ENCODE measurements at regions not wholly inside any gene's neighbourhood (a gene's known extent, or its start where the extent isn't known, plus 50 kb on each side); places are given as distances from the start of the nearest gene placed in this dataset.

DNA sequence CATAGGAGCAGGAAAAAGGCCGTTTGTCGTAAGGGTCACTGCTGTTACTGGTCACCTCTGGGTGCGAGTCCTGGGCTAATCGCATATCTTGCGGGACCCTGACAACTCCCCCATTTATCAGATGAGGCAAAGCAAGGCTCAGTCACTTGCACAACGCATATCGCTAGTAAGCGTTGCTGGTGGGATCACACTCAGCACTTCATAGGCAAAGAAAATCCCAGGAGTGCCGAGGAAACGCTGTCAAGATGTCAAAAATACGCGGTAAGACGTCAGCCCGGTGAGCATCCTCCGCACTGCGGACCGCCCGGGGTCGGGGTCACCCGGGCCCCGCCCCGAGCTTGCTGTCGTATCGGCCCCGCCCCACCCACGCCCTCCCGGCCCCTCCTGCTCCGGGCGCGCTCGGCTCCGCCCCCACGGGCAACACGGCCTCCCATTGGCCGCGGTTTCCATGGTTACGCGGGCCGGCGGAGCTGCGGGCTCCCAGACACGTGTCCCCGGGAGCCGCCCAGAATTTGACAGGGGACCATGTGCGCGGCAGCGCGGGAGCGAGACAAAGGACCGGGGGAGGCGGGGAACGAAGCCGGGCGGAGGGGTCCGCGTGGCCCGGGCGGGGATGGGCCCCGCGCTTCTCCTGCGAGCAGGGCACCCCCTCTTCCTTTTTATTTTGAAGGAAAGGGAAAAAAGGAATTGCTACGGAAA lies 80.2 kb upstream of the IER5L start:
- peaks cover 36% of the 10 kb centered on the region for H3K4me1 Mint-ChIP-seq
- H3K36me3 Mint-ChIP-seq (ENCODE audit: low read depth), result no peaks in the 10 kb centered on the region
- no peak overlapping the region for H3K27ac Mint-ChIP-seq
- peak; percentile 90 for DNase-seq
- peak overlapping the region; percentile 19 for H3K4me3 Mint-ChIP-seq
- ChIA-PET POLR2A (interaction anchor here (0.9 to 1.7 kb wide), 3 partner anchors 20 to 366 kb away, joined by 3 to 7 read pairs (median 3); no protein-coding TSS in a partner anchor), CTCF (interaction anchor here (0.8 kb wide), 1 partner anchor 88 kb away, joined by 3 read pairs; no protein-coding TSS in a partner anchor)
- no peaks in the 10 kb centered on the region for H3K9me3 Mint-ChIP-seq
- H3K27me3 Mint-ChIP-seq, result peaks cover 51% of the 10 kb centered on the region

- ChIA-PET POLR2A (interaction anchor here (0.7 kb wide), 1 partner anchor 82 kb away, joined by 3 read pairs; no protein-coding TSS in a partner anchor), CTCF (no interaction called here)
- Mint-ChIP-seq H3K4me1 (peaks cover 36% of the 10 kb centered on the region), H3K9me3 (no peaks in the 10 kb centered on the region), H3K36me3 (ENCODE audit: low read depth) (no peaks in the 10 kb centered on the region), H3K27ac (no peak overlapping the region), H3K27me3 (peaks cover 51% of the 10 kb centered on the region), H3K4me3 (no peak overlapping the region)
- DNase-seq, result no peak
Measured at GRCh38 chr9:129256959-129257713, 79.1 kb upstream of the IER5L start.

DNA sequence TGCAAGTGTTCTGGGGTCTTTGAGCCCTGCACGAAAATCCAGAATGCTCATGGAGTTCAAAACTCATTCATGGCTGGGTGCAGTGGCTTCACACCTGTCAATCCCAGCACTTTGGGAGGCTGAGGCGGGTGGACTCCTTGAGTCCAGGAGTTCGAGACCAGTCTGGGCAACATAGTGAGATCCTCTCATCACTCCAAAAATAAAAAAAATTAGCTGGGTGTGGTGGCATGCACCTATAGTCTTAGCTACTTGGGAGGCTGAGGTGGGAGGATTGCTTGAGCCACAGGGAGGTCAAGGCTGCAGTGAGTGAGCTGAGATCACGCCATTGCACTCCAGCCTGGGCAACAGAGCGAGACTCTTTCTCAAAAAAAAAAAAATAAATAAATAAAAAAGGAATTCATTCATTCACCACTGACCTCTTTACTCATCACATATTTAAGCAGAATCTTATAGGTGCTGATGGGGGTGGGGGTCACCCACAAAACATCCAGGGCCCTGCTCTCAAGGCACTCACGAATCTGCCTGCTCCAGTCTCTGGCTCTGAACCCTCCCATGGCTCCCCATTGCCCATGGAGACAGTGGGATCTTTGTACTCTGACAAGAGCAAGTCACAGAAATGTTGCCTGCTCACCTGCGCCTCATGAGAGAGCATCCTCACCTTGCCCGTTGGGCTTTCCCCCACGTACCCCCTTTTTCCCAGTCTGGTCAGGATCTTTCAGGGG lies 76.7 kb upstream of the IER5L start:
- no peak overlapping the region for H3K4me3 Mint-ChIP-seq
- ChIA-PET POLR2A (no interaction called here), CTCF (no interaction called here)

GRCh38 chr9:129253803-129254381 lies 75.8 kb upstream of the IER5L start:
- Mint-ChIP-seq H3K4me1 (peaks cover 13% of the 10 kb centered on the region), H3K36me3 (ENCODE audit: low read depth) (no peaks in the 10 kb centered on the region), H3K9me3 (no peaks in the 10 kb centered on the region), H3K4me3 (no peak overlapping the region), H3K27ac (no peak overlapping the region), H3K27me3 (peaks cover 57% of the 10 kb centered on the region)
- CTCF ChIA-PET, result no interaction called here
- POLR2A ChIA-PET, result no interaction called here
- no peak for DNase-seq

More for the DNA sequence above, 76.7 kb upstream of the IER5L start:
- H3K27me3 Mint-ChIP-seq, result peaks cover 58% of the 10 kb centered on the region
- no peaks in the 10 kb centered on the region for H3K36me3 Mint-ChIP-seq (ENCODE audit: low read depth)
- no peak overlapping the region for H3K27ac Mint-ChIP-seq
- H3K9me3 Mint-ChIP-seq, result no peaks in the 10 kb centered on the region
- peaks cover 22% of the 10 kb centered on the region for H3K4me1 Mint-ChIP-seq
- DNase-seq, result no peak

- no peak for DNase-seq
- no peaks in the 10 kb centered on the region for H3K9me3 Mint-ChIP-seq
- CTCF ChIA-PET, result interaction anchor here (1.2 kb wide), 1 partner anchor 11 kb away, joined by 3 read pairs; no protein-coding TSS in a partner anchor
Measured at GRCh38 chr9:129252937-129253802, 75.1 kb upstream of the IER5L start.

GRCh38 chr9:129250786-129251185 lies 72.7 kb upstream of the IER5L start:
- Mint-ChIP-seq H3K9me3 (no peaks in the 10 kb centered on the region), H3K36me3 (ENCODE audit: low read depth) (no peaks in the 10 kb centered on the region), H3K4me3 (no peak overlapping the region), H3K27ac (no peak overlapping the region), H3K4me1 (peaks cover 4% of the 10 kb centered on the region), H3K27me3 (peaks cover 38% of the 10 kb centered on the region)
- POLR2A ChIA-PET, result no interaction called here
- CTCF ChIA-PET, result no interaction called here
- no peak for DNase-seq

More at GRCh38 chr9:129252937-129253802, 75.1 kb upstream of the IER5L start:
- Mint-ChIP-seq H3K27ac (no peak overlapping the region), H3K36me3 (ENCODE audit: low read depth) (no peaks in the 10 kb centered on the region), H3K4me3 (no peak overlapping the region), H3K4me1 (peaks cover 8% of the 10 kb centered on the region), H3K27me3 (peaks cover 58% of the 10 kb centered on the region)
- POLR2A ChIA-PET, result no interaction called here

GRCh38 chr9:129247285-129248153 lies 69.5 kb upstream of the IER5L start:
- no peak overlapping the region for H3K4me3 Mint-ChIP-seq
- peaks cover 29% of the 10 kb centered on the region for H3K27me3 Mint-ChIP-seq
- POLR2A ChIA-PET, result no interaction called here
- H3K9me3 Mint-ChIP-seq, result no peaks in the 10 kb centered on the region
- no peaks in the 10 kb centered on the region for H3K36me3 Mint-ChIP-seq (ENCODE audit: low read depth)
- peaks cover 4% of the 10 kb centered on the region for H3K4me1 Mint-ChIP-seq
- no peak overlapping the region for H3K27ac Mint-ChIP-seq
- CTCF ChIA-PET, result no interaction called here
- no peak for DNase-seq

DNA sequence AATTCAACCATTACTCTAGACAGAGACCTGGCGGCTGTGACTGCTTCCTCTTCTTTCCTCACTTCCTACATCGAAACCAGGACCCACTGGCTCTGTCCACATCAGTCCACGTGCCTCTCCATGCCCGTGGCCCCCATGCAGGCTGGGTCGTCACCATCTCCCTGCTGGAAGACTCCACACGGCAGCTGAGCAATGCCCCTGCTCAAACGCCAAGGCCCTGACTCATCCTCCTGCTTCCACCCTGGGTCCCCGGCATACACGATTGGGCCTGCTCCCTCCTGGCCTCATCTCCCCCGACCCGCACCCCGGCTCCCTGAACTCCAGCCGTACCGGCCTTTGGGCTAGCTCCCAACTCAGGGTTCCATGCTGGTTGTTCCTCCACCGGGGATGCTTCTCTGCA lies 67.2 kb upstream of the IER5L start:
- Mint-ChIP-seq H3K27me3 (peaks cover 15% of the 10 kb centered on the region), H3K4me1 (no peaks in the 10 kb centered on the region), H3K4me3 (no peak overlapping the region), H3K9me3 (no peaks in the 10 kb centered on the region), H3K36me3 (ENCODE audit: low read depth) (no peaks in the 10 kb centered on the region), H3K27ac (no peak overlapping the region)
- CTCF ChIA-PET, result no interaction called here
- DNase-seq, result no peak
- POLR2A ChIA-PET, result interaction anchor here (1.4 kb wide), 1 partner anchor 8 kb away, joined by 4 read pairs; no protein-coding TSS in a partner anchor

GRCh38 chr9:129242971-129243561 lies 65.0 kb upstream of the IER5L start:
- Mint-ChIP-seq H3K27me3 (no peaks in the 10 kb centered on the region), H3K9me3 (no peaks in the 10 kb centered on the region), H3K4me3 (no peak overlapping the region), H3K36me3 (ENCODE audit: low read depth) (no peaks in the 10 kb centered on the region), H3K4me1 (peaks cover 7% of the 10 kb centered on the region), H3K27ac (no peak overlapping the region)
- no peak for DNase-seq
- ChIA-PET CTCF (interaction anchor here (1.4 kb wide), 1 partner anchor 10 kb away, joined by 3 read pairs; no protein-coding TSS in a partner anchor), POLR2A (no interaction called here)

DNA sequence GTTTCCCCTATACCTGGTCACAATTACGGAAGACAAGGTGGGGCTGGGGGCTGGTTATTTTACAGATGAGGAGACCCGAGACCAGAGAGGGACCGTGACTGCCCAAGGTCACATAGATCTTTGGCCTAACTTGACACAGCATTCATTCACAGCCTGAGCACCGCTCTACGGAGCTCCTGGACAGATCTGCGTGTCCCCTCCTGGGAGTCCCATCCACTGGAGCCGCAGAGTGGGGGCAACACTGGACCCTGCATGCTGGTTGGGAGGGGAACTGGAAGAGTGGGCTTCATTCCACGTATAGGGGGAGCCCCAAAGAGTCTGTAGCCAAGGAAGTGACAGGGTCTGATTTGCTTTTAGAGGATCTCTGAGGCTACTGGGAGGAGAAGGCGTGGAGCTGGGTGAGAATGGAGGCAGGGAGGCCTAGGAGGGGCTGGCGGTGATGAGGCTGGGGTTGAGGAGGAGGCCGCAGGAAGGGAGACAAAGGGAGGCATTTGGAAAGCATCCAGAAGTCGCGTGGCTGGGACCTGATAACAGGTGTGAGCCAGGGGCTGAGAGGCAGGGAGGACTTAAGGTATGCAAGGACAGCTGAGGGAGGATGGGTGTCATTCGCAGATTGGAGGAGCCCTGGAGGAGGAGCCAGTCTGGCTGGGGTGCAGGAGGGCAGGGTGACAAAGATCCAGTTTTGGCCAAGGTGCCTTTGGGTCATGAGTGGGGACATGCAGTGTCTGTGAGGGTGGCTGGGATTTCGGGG lies 64.3 kb upstream of the IER5L start:
- ChIA-PET POLR2A (no interaction called here), CTCF (interaction anchor here (1.4 kb wide), 1 partner anchor 11 kb away, joined by 3 read pairs; no protein-coding TSS in a partner anchor)
- DNase-seq, result no peak
- Mint-ChIP-seq H3K9me3 (no peaks in the 10 kb centered on the region), H3K27ac (no peak overlapping the region), H3K4me3 (no peak overlapping the region), H3K27me3 (no peaks in the 10 kb centered on the region), H3K4me1 (peaks cover 14% of the 10 kb centered on the region), H3K36me3 (ENCODE audit: low read depth) (no peaks in the 10 kb centered on the region)

- Mint-ChIP-seq H3K27ac (no peak overlapping the region), H3K4me3 (no peak overlapping the region), H3K4me1 (peaks cover 20% of the 10 kb centered on the region), H3K9me3 (no peaks in the 10 kb centered on the region), H3K27me3 (no peaks in the 10 kb centered on the region), H3K36me3 (ENCODE audit: low read depth) (no peaks in the 10 kb centered on the region)
- ChIA-PET CTCF (interaction anchor here (1.4 kb wide), 1 partner anchor 11 kb away, joined by 3 read pairs; no protein-coding TSS in a partner anchor), POLR2A (interaction anchor here (1.2 kb wide), 1 partner anchor 64 kb away, joined by 3 read pairs; the partner anchor contains the start of gene IER5L)
- DNase-seq, result no peak
Measured at GRCh38 chr9:129241725-129242124, 63.7 kb upstream of the IER5L start.

All from activated CD4-positive, alpha-beta memory T cell treated with anti-CD3 and anti-CD28 coated beads, Interleukin-2, amount 10 ng/mL, durations not matched to agents 7 days and 5 days (primary cell).